GM12873 (cell line): ENCODE measurements at regions not wholly inside any gene's neighbourhood (a gene's known extent, or its start where the extent isn't known, plus 50 kb on each side); places are given as distances from the start of the nearest gene placed in this dataset.

Source experiments
- CTCF ChIP-seq: IDR thresholded peaks from 2 replicates; pipeline ENCODE4 v1.5.1; 2012; ENCODE audit warnings: low read depth, mild to moderate bottlenecking, moderate library complexity, low read length, control low read depth; ENCODE audit not compliant: insufficient read depth; ENCODE audit errors: missing control alignments

DNA sequence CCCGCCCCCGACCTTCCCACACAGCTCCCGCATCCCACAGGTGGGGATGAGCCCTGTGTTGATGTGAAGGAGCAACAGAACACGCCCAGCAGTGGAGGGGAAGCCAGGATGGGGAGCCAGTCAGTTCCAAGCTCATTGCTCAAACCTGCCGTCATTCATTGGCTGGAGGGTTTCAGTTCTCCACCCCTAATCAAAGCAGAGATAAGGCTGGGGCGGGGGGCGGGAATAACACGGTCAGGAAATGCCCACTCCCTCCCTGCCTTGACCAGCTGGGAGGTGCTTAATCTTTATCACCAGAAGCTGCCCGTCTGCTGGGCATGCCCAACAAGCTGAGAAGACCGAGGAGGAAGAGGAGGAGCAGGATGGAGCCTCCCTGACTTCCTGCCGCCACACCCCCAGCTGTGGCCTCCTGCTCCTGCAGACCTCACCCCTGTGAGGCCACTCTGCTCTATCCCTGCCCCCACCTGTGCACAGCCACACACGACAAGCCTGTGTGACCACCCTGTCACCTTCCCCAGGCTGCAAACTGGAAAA, 265.1 kb downstream of the ZEB1 start:
- no peak for TF ChIP-seq CTCF

DNA sequence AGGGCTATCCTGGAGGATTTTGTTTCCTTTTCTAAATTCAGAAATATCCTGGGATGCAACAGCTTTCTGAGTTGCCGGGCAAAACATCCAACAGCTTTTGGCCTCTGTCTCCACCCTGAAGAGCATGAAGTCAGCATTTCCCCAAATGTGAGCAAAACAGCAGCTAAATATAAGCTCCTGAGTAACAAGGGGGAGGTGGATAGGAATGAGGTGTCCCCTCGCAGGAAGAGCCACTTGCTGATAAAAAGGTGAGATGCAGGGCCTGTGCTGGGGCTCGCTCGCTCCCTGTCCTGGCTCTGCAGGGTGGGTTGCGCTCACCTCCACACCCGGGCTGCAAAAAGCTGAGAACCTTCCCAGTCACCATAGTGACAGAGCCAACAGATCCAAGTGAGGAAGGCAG, 264.3 kb downstream of the ZEB1 start:
- TF ChIP-seq CTCF: no peak

DNA sequence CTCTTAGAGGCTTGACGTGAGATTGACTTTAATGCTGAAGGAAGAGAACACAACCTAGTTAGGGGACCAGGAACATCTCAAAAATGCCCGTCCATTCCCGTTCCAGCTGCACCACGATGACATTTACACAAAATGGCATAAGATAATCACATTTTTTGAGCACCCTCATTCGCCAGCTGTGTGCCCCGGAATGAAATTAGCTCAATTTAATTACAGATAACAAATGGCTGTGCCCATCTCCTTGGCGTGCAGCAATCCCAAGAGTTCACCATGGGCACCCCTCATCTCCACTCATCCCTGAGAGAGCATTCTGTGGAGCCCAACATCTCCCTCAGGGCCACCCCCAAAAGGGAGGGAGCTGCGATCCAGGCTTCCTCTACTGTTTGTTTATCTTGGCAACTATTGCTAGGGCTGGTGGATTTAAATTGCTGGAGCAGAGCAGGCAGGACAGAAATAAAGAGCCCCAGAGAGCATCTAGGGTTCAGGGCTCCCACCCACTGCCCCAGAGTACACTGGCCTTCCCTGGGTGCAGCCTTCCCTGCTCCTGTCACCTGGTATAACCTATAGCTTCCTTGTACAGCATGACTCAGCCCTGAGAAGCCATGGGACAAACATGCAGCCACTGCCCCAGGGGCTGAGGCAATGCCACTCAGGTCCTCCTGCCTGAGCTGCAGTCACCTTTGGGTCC, 263.5 kb downstream of the ZEB1 start:
- no peak for TF ChIP-seq CTCF

DNA sequence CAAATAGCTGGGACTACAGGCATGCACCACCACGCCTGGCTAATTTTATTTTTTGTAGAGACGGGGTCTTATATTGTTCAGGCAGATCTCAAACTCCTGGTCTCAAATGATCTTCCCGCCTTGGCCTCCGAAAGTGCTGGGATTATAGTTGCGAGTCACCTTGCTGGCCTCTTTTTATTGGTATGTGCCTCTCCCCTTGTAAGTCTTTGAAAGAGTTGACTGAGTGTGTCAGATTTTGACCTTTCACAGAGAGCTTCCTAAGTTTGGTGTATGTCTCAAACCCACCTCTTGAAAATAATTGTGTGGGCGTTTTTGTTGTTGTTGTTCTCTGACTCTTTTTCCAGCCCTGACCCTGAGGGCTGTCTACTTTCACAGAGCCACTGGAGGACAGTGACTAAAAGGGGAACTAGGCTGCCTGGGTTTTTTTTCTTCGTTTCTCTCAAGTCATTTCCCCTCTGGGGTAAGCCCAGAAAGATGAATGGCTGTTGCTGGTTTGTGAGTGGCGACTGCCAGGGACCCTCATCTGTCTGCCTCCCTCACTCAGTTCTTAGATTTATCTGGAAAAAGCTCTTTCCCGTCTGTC, 262.8 kb downstream of the ZEB1 start:
- TF ChIP-seq CTCF: no peak

- TF ChIP-seq CTCF: no peak
These were observed 261.6 kb downstream of the ZEB1 start for GRCh38 chr10:31580646-31581045.
